NOMO-1 treated with DMSO at 0.1 percent for 48 hours (cell line): ENCODE measurements at regions not wholly inside any gene's neighbourhood (a gene's known extent, or its start where the extent isn't known, plus 50 kb on each side); places are given as distances from the start of the nearest gene placed in this dataset.
"Not testable (repeated sequence)": the region's sequence is repeated elsewhere in the genome, so short reads cannot be mapped to it uniquely, and the experiment has no call there.

Experiments used
- DNase-seq: peaks from one replicate; lab custom pipeline; 2025; ENCODE audit not compliant: unreplicated experiment; lab: John Stamatoyannopoulos, UW

- DNase-seq, result no peak
Observed at GRCh38 chr9:1536522-1537170, 478.5 kb upstream of the SMARCA2 start.

GRCh38 chr9:1538301-1538700 is 476.8 kb upstream of the SMARCA2 start:
- DNase-seq, result no peak

GRCh38 chr9:1539216-1539615 is 475.9 kb upstream of the SMARCA2 start:
- no peak for DNase-seq

GRCh38 chr9:1550636-1551035 is 464.5 kb upstream of the SMARCA2 start:
- no peak for DNase-seq

GRCh38 chr9:1554081-1555035 is 460.8 kb upstream of the SMARCA2 start:
- DNase-seq, result no peak

GRCh38 chr9:1558666-1559065 is 456.5 kb upstream of the SMARCA2 start:
- DNase-seq, result not testable (repeated sequence)

- no peak for DNase-seq
Observed at GRCh38 chr9:1575939-1576338, 439.2 kb upstream of the SMARCA2 start.

GRCh38 chr9:1580215-1580614 is 434.9 kb upstream of the SMARCA2 start:
- DNase-seq, result no peak

GRCh38 chr9:1581926-1582325 is 433.2 kb upstream of the SMARCA2 start:
- DNase-seq, result no peak

- no peak for DNase-seq
Observed at GRCh38 chr9:1591310-1591709, 423.8 kb upstream of the SMARCA2 start.

GRCh38 chr9:1598270-1598669 is 416.9 kb upstream of the SMARCA2 start:
- no peak for DNase-seq

- DNase-seq, result no peak
Observed at GRCh38 chr9:1599961-1600360, 415.2 kb upstream of the SMARCA2 start.

- peak; percentile 7 for DNase-seq
Observed at GRCh38 chr9:1604942-1605560, 410.1 kb upstream of the SMARCA2 start.

- no peak for DNase-seq
Observed at GRCh38 chr9:1606253-1606652, 408.9 kb upstream of the SMARCA2 start.

GRCh38 chr9:1612886-1613285 is 402.3 kb upstream of the SMARCA2 start:
- no peak for DNase-seq

GRCh38 chr9:1617419-1617818 is 397.7 kb upstream of the SMARCA2 start:
- DNase-seq, result no peak

GRCh38 chr9:1619915-1620710 is 395.0 kb upstream of the SMARCA2 start:
- no peak for DNase-seq

- no peak for DNase-seq
Observed at GRCh38 chr9:1637401-1637800, 377.7 kb upstream of the SMARCA2 start.

- no peak for DNase-seq
Observed at GRCh38 chr9:1639166-1639565, 376.0 kb upstream of the SMARCA2 start.

- DNase-seq, result no peak
Observed at GRCh38 chr9:1647776-1648175, 367.4 kb upstream of the SMARCA2 start.

GRCh38 chr9:1653282-1653681 is 361.9 kb upstream of the SMARCA2 start:
- DNase-seq, result no peak
